NCI-H345 (cell line): ENCODE measurements at regions not wholly inside any gene's neighbourhood (a gene's known extent, or its start where the extent isn't known, plus 50 kb on each side); places are given as distances from the start of the nearest gene placed in this dataset.

Experiments used
- DNase-seq: peaks from one replicate; lab custom pipeline; 2025; lab: John Stamatoyannopoulos, UW

DNA sequence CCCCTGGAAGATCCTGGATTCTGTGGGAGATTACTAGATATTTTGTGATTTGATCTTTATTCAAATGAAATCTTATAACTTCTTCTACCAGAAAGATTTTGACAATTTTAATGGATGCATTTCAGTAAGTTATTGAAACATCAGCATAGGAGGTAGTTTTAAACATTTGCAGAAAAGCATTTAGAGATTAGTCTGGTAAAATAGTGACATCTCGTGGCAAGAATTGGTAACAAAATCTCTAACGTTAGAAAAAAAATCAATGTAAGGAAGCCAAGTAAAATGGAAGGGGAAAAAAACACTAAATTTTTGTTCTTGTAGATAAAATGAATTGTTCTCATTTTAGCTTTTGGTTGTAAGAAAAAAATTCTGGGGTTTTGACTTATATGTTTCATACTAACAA, 73.3 kb downstream of the TASL start:
- DNase-seq, result peak; percentile 14

DNA sequence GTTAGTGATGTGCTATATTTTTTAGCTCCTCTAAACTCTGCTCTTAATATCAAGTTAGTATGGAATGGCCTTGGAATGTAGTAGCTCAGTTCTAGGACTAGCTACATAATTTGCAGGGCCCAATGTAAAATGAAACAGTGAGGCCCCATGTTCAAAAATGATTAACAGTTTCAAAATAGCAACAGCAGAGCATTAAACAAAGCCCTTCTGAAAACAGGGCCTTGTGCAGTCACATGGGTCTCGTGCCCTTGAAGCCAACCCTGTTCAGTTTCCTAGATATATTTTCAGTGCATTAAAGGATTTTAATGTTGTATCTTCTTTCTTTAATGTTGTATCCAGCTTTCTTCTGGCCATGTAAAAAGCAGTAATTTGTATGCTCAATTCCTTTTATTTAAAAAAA, 82.1 kb downstream of the TASL start:
- DNase-seq, result no peak

DNA sequence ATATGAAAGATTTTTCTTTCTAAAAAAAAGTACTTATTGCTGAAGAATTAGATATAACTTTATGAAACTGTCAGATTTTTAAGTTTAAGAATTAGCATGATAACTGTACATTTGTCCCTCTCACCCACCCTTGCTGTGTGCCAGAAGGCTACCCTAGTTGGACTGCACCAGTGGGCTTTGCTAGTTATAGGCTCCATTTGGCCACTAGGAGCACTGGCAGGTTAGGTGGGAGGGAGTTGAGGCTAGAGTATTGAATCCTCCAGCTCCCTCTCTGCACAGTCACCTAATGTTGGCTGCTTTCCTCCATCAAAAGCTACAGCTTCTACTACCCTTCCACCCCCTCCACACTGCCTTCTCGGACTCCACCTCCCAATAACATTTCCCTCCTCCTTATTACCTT, 84.2 kb downstream of the TASL start:
- DNase-seq, result no peak

DNA sequence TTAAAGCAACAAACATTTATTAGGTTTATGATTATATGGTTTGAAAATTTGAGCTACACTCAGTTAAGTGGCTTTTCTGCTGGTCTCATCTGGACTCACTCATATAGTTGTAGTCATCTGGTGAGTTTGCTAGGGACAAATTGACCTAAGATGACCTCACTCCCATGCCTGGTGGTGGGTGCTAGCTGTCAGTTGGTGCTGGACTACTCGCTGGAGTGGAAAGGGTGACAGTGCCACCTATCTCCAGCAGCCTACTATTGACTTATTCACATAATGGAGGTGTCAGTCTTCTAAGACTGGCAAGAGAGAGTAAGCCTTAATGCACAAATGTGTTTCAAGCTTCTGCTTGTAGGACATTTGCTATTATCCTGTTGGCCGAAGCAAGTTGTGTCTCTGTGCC, 88.2 kb downstream of the TASL start:
- peak; percentile 19 for DNase-seq

DNA sequence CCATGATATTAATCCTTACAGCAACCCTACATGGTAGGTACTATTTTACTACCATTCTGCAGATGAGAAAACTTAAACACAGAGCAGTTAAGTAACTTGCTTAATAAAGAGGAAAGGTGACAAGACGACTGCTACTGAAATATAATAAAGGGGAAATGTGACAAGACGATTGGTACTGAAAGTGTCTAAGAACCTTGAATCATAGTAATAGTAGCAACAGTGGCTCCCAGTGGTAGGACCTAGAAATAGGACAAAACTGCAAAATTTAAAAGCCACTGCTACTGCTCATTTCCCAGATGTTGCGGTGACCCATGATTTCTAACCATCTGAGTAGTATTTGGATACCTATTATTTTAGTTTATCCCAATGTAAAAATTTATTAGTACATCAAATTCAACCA, 89.5 kb downstream of the TASL start:
- peak; percentile 15 for DNase-seq

DNA sequence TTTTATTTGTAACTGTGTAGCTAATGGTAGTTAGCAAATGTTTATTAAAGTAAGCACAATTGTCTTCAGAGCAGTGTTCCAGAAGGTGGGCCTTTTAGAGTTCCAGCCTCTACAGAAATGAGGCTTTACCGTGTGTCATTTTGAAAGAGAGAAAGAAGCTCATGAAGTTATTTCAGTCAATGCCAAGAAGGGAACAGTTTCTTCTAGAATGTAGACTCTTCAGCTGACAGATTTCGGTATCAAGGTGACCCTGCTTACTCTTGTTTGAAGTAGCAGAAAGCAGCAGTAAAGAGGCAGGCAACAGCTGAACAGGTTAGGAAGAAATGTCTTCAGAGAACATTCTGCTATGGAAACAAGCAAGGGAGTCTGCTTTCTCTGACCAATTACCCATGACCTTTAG, 93.6 kb downstream of the TASL start:
- DNase-seq, result no peak

DNA sequence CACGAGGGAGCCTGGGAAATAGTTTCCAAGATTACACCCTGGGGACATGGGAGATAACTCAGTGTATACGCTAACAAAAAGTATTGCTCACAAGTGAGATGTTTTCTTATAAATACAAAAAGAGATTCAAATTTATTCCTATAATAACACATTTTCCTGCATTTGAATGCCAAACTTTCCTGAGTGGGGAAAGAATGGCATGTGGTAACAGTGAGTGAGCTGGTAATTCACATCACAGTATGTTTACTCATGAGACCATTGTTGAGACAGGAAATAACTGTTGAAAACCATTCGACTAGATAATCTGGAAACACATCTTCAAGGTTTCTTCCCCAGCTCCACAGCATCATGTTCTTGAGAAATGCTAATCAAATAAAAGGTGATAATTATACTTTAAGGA, 109.1 kb downstream of the TASL start:
- no peak for DNase-seq
